ENCODE measurements at regions not wholly inside any gene's neighbourhood (a gene's known extent, or its start where the extent isn't known, plus 50 kb on each side); places are given as distances from the start of the nearest gene placed in this dataset.

DNA sequence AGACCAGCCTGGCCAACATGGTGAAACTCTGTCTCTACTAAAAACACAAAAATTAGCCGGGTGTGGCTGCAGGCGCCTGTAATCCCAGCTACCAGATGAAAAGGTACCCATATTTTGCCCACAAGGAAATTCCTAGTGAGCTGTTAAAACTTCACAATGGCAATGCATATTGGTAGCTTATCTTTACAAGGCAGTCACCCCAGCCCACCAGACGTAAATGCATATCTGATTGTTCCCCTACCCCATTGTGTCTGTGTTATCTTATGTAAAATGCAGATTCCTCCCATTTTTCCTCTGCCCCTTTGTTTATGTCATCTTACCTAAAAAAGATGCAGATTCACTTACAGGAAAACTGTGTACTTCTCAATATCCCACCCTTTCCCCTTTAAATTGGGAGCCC lies 103.1 kb upstream of the SLC2A1 start:
- no peak for DNase-seq (ENCODE audit: low spot score)

GRCh38 chr1:43059640-43060574 lies 101.2 kb upstream of the SLC2A1 start:
- no peak for DNase-seq (ENCODE audit: low spot score)
- in situ Hi-C loops (cut with MboI; ENCODE audit: low sequenced_read_pairs, unreplicated experiment) = no loop called here
- no peak for TF ChIP-seq CTCF (IDR thresholded peaks at IDR 0.05; ENCODE audit: borderline replicate concordance, control extremely low read depth, extremely low read depth, insufficient read depth, missing control alignments)

More for the DNA sequence above, 103.1 kb upstream of the SLC2A1 start:
- no peak for TF ChIP-seq CTCF (IDR thresholded peaks at IDR 0.05; ENCODE audit: borderline replicate concordance, control extremely low read depth, extremely low read depth, insufficient read depth, missing control alignments)
- in situ Hi-C loops (cut with MboI; ENCODE audit: low sequenced_read_pairs, unreplicated experiment) = no loop called here

DNA sequence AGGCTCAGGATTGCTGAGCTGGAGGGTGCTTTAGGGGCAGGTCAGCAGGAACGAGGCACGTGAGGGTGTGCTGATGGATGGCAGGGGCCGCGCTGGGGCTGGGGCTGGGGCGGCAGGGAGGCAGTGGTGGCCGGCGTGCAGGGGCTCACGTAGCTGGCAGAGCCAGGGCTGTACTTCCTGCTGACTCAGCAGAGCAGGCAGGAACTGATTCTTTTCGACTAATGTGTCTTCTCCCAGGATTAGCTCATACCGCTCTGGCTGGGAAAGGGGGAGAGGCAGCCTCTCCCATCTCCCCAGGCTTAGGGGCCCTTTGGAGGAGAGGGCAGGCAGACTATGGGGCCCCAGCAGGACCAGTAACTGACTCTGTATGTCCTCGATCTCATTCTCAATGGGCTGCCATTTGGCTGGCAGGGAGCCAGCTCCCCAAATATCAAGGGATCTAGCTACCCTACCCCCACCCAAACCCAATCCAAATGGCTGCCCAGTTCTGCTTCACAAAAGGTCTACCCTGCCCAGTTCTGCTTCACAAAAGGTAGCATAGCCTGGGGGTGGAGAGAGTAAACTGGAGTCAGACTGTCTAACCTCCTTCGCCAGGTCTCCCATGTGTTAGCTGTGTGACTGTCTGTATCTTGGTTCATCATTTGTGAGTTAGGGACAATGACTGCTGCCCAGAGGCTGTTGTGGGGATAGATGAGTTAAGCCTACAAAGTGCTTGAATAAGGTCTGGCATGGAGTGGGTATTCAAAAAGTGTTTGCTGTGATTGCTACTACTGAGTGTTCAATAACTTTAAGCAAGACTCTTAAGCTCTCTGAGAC lies 100.1 kb upstream of the SLC2A1 start:
- in situ Hi-C loops (cut with MboI; ENCODE audit: low sequenced_read_pairs, unreplicated experiment) = no loop called here
- no peak for DNase-seq (ENCODE audit: low spot score)
- TF ChIP-seq CTCF (IDR thresholded peaks at IDR 0.05; ENCODE audit: borderline replicate concordance, control extremely low read depth, extremely low read depth, insufficient read depth, missing control alignments) = no peak

- DNase-seq (ENCODE audit: low spot score) = no peak
- no peak for TF ChIP-seq CTCF (IDR thresholded peaks at IDR 0.05; ENCODE audit: borderline replicate concordance, control extremely low read depth, extremely low read depth, insufficient read depth, missing control alignments)
- in situ Hi-C loops (cut with MboI; ENCODE audit: low sequenced_read_pairs, unreplicated experiment) = no loop called here
Measured at GRCh38 chr1:43058056-43058455, 99.4 kb upstream of the SLC2A1 start.

GRCh38 chr1:43057567-43057966 lies 98.9 kb upstream of the SLC2A1 start:
- no peak for TF ChIP-seq CTCF (IDR thresholded peaks at IDR 0.05; ENCODE audit: borderline replicate concordance, control extremely low read depth, extremely low read depth, insufficient read depth, missing control alignments)
- no peak for DNase-seq (ENCODE audit: low spot score)
- in situ Hi-C loops (cut with MboI; ENCODE audit: low sequenced_read_pairs, unreplicated experiment) = no loop called here

DNA sequence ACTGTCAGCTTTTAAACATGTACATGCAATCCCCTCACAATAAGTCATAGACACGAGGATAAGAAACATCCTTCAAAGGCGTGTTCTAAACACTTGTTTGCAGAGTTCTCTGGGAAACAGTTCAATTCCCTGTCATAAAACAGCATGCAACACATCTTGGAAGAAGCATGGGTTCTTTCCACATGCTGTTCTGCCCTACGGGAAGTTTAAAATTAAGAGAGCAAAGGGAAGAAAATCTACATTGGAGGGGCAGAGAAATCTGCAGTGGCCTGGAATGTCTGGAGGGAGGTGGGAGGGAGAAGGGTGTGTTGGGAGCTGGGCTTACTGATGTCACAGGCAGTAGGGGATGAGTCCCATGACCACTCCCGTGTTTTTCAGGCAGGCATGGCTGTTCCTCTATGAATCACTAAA lies 98.3 kb upstream of the SLC2A1 start:
- TF ChIP-seq CTCF (IDR thresholded peaks at IDR 0.05; ENCODE audit: borderline replicate concordance, control extremely low read depth, extremely low read depth, insufficient read depth, missing control alignments) = no peak
- in situ Hi-C loops (cut with MboI; ENCODE audit: low sequenced_read_pairs, unreplicated experiment) = no loop called here
- no peak for DNase-seq (ENCODE audit: low spot score)

Data from GM13976 (cell line).